HK-2 (cell line): ENCODE measurements at regions not wholly inside any gene's neighbourhood (a gene's known extent, or its start where the extent isn't known, plus 50 kb on each side); places are given as distances from the start of the nearest gene placed in this dataset.

ENCODE experiments used
- DNase-seq: peaks from one replicate; pipeline ENCODE4 v3.0.0-alpha.2; 2018; ENCODE audit not compliant: unreplicated experiment

DNA sequence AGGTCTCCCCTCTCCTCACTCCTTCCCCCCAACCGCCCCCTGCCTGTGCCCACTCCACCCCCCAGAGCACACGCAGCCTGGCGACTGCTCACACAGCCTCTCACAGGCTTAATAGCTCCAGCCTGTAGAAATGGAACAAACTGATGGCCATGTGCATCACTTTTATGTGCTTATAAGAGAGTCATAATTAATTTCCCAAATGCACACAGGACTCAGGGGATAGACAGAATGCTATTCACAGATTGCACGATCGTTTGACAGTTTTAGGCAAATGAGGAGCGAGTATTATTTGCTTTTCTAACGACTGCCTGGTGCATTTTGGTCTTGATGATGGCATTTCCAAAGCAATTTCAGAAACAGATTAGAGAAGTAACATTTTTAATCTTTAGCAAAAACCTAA lies 97.7 kb upstream of the VSTM2B start:
- DNase-seq, result no peak

DNA sequence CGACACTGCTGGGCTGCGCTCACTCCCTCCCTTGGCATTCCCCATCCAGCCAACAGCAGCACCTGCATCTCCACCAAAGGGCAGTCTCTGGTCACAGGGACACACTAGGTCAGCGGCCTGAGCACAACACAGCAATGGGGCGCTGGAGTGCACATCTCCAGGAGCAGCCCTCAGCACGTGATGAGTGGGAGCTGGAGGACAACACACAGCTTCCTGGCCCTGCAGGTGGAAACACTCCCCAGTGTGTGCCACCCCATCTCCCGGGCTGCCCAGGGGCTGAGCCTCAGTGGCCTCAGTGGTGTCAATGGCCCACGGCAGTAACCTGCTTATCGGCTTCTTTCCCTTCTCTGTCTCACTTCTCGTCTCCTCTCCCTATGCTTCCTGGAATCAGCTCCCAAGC lies 96.8 kb upstream of the VSTM2B start:
- DNase-seq, result no peak

DNA sequence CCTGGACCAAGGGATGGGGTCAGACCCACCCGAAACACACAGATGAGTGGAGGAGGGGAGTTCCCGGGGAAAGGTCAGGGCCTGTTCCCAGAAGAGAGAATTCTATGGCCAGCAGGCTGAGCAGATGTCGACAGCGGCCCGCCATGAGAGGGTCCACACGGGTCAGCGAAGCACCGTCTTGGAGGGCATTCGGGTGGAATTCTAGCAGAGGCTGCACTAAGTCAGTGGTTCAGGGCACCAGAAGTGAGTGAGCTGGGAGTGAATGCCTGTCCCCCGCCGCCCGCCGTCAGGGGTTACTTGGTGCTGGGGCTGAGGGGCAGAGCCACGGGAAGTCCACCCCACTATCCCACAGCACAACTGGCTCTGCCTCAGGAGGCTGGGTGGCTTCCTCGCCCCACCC lies 96.2 kb upstream of the VSTM2B start:
- DNase-seq, result no peak

DNA sequence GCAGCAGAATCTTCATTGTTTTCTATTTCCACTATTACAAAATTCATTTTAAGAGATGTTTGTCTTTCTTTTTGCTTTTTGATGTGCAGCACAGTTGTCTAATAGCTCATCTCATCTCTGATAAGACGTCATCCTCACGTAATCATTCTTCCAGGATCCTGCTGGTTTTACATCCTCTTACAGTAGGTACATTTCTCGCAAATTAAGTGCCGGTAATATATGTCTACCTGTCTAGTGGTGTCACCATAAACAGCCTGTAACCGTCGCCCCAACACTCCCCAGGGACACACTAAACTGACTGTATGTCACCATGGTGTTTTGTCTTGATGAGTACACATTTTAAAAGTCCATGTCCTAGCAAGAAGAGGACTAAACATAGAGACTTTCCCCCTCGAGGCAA lies 94.5 kb upstream of the VSTM2B start:
- DNase-seq, result no peak

DNA sequence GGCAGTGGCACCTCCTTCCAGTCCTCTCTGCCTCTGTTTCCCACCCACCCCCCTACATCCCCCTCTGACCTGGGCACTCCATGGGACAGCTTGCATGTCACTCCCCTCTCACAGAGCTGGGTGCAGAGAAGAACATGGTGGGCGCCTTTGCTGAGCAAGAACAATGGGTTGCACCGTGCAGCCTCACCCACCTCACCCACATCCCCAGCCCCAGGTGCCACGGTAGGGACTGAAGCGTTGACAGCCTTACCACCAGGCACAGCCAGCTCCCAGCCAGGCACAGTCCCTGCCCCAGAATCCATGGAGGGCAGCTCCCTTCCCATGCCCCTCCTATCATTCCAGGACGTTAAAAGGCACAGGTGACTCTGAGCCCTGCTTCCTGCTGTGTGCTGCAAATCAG lies 93.1 kb upstream of the VSTM2B start:
- DNase-seq, result no peak

DNA sequence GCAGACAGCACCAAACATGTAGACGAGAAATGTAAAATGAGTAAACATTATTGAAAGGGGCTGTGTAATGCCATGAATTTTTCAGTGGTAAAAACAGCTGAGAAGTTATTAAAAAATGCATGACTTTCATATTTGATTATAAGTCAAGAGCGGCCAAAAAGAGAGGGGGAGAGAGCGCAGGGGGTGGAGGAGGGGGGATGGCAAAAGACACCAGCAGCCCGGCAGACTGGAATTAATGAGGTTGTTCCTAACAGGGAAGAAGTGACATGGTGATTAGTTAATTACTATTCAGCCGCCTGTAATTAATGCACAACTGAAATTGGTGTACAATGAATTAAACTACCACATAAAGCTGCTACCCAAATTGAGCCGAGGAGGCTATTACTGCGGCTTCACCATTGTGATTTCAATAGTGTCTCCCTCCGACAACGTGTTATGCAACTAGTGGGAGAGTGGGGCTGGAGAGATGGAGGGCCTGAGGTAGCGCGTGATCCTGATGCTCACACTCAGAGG lies 89.1 kb upstream of the VSTM2B start:
- DNase-seq, result no peak

DNA sequence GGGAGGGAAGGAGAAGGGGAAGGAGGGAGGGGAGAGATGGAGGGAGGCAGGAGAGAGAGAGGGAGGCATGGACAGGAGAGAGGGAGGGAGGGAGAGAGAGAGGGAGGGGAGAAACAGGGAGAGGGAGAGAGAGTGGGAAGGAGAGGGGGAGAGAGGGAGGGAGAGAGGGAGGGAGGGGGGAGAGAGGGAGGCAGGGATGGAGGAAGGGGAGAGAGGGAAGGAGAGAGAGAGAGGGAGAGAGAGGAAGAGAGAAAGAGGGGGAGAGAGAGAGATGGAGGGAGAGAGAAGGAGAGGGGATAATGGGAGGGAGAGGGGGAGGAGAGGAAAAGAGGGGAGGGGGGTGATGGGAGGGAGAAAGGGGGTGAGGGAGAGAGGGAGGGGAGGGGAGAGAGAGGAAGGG lies 86.8 kb upstream of the VSTM2B start:
- no peak for DNase-seq

DNA sequence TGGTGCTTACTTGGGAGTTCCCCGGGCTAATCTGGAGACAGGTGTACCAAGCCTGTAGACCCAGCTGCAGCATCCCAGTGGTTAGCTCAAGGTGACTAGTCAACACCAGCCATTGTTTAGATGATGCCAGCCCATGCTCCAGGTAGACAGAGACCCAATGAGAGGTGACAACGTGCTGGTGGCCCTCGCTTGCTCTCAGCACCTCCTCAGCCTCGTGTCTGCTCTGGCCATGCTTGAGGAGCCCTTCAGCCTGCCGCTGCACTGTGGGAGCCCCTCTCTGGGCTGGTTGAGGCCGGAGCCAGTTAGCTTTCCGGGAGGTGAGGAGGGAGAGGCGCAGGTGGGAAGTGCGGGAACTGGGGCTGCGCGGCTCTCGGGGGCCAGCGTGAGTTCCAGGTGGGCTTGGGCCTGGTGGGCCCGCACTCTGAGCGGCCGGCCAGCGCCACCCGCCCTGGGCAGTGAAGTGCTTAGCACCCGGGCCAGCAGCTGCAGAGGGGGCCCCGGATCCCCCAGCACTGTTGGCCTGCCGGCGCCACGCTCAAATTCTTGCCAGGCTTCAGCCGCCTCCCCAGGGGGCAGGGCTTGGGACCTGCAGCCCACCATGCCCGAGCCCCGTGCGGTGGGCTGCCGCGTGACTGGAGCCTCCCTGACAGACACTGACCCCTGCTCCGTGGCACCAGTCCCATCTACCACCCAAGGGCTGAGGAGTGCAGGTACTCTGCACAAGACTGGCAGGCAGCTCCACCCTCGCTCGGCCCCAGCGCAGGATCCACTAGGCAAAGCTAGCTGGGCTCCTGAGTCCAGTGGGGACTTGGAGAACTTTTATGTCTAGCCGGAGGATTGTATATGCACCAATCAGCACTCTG lies 85.9 kb upstream of the VSTM2B start:
- DNase-seq, result no peak

DNA sequence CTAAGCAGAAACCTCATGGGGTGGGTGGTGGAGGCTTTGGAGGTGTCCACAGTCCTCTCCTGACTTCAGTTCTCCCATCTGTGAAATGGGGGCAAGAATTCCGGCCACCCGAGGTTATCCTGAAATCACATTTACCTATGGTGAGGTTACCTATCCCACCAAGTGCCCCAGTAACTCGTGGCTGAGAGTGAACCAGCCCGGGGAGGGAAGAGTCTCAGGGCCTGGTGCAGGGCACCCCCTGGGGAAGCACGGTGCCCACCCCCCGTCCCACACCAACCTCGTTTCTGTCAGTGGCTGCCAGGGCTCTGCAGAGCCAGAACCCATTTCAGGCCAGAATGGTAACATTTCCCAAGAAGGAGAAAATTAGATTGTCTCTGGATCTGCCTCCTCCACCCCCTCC lies 83.7 kb upstream of the VSTM2B start:
- no peak for DNase-seq

DNA sequence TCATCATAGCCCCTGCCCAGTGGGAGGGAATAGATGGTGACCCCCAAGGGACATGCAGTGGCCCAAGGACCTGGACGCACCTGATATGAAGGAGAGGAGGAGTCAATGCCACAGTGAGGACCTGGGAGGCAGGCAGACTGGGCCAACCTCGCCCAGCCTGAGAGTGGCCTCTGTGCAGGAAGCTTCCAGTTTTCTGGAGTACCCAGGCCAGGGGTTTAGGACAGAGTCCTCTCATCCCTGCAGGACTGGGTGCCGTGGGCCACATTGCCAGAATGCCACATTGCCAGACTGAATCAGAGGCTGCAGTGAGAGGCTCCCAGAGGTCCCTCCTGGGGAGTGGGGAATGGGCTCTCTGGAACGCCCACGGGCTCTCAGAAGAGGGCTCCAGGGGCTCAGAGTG lies 82.9 kb upstream of the VSTM2B start:
- DNase-seq, result no peak

DNA sequence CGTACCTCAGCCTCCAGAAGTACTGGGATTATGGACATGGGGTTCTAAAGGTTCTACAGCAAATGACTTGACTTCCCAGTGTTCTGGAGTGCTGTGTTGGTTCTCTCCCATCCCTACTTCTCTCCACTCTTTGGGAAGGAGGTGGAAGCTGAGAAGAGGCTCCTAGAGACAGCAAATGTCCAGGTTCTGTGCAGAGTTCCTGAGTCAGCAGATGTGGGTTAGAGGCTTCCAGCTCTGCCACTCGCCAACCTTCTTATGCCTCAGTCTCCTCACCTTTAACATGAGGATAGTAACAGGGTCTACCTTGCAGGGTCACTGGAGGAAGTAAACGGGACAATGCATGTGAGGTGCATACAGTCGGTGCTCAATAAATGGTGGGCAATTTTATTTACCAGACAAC lies 80.5 kb upstream of the VSTM2B start:
- DNase-seq, result no peak

DNA sequence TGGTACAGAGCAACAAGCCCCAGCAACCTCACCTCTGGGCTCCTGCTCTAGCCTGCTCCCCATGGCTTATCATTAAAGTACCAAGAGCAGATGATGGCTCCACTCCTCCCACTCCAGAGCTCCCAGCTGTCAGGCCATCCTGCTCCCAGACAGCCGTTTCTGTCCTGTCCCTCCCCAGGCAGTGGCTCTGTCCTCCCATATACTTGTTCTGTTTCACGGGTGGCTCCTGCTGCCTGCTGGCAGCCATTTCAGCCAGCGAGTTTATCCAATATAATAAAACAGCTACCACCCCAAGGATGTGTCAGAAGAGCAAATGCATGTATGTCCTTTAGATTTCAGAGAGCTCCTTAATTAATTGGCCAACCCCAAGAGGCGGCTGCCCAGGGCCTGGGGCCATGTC lies 79.4 kb upstream of the VSTM2B start:
- no peak for DNase-seq

DNA sequence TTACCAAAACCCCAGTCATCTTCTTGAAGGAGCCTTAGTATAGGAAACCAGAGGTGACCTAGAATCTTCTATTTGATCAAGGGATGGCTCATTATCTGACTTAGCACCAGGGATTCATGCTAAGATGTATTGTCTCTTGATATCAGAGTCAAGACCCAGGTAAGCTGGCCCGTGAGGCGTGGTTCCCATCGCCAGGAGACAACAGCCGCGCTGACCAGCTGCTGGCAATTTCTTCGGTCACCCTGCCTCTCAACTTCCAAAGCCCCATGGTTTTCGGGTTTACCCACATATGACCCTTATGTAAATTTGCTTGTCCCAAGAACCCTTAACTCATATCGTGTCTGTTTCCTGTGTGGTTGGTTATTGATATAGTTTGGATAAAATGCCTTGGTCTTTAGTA lies 77.7 kb upstream of the VSTM2B start:
- DNase-seq, result no peak

DNA sequence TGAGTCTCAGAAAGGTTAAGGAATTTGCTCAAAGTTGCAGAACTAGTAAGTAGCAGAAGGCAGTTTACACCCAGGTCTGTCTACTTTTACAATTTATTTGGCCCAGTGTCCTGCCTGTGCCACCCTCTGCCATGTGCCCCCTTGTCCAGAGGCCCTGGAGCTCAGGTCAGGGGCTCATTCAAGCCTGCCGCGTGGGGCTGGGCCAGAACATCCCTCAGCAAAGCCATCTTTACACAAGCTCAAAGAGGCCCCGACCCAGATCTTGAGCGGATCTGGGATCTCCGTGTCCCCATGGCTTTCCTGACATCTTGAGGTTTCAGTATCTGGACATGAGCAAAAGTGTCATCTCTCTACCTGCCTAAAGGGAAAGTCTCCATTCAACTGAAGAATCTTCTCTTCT lies 76.4 kb upstream of the VSTM2B start:
- DNase-seq, result no peak

DNA sequence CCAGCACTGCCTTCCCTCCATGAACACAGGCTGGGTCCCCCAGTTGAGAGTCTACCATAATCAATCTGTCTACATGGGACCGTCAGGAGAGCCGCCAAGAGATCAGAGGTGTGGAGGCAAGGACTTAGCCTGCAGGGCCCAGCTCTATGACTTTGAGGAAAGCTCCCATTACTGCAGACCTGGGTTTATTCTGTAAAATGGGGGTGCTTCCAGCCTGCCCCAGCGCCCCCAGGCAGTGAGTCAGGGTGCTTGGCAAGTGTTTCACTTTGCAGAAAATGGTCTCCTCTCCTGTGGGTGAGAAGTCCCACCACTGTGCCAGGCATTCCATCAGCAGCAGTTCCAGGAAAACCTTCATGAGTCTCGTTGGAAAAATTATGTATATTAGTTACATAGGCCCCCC lies 75.5 kb upstream of the VSTM2B start:
- no peak for DNase-seq

DNA sequence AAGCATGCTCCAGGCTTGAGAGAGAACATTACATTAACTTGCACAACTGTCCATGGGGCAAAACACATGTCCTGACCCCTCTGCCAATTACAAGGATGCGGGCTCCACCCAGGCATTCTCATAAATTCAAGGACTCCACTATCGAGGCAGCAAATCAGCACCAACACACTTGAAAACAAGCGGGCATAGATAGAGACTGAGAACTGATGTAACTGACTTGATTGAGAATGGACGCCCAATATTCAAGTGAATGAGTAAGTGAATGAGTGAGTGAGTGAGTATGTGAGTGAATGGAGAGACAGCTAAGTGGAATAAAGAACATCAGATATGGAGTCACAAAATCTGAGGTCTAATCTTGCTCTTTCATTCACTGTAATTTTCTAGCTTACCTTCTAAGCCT lies 75.0 kb upstream of the VSTM2B start:
- no peak for DNase-seq

DNA sequence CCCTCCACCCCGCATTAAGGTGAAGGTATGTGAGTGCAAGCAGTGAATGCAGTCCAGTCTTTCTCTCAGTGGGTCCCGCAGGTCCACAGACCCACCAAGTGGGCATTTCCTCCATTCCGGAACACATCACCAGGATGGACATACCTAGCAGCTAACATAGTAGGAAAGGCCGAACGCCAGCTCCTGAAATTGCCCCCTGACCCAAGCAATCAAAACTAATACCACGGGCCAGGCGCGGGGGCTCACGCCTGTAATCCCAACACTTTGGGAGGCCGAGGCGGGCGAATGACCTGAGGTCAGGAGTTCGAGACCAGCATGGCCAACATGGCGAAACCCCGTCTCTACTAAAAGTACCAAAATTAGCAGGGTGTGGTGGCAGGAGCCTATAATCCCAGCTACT lies 71.7 kb upstream of the VSTM2B start:
- DNase-seq, result no peak

DNA sequence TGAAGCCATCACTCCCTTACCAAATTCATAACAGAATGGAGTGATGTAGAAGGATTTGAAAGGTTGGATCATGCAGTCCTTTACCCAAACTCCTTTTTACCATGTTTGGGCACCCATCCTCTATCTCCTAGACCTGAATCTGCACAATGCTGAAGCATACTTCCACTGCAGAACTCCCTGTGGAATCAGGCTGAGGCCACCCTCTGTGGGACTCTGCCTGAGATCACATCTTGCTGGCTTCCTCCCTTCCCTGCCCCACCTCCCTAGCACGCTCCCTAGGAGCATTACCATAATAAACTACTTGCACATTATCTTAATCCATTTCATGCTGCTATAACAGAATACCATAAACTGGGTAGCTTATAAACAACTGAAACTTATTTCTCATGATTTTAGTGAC lies 68.4 kb upstream of the VSTM2B start:
- DNase-seq, result no peak

DNA sequence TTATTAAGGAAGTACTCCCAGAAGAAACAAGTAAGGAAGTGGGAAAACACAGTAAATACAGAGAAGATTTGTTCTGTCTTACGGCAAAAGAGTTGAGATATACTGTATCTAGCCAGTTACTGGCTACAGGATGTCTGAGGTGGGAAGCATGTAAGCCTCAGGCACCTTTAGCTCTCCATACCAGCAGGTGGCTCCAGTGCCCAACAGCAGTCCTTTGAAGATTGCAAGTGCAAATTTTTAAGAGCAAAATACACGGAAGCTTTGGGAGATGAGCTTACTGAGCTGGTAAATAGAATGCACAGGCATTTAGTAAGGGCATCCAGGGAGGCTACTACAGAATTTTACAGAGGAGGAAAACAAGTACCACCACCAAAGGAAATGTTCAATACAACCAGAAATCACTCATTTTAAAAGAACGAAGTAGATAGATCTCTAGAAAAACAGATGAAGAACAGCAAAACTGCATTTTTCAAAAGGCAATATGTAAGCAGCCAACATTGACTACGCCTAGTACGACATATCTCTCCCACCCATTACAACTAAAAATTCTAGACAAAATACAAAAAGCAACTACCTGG lies 57.9 kb upstream of the VSTM2B start:
- peak; percentile 13 for DNase-seq

DNA sequence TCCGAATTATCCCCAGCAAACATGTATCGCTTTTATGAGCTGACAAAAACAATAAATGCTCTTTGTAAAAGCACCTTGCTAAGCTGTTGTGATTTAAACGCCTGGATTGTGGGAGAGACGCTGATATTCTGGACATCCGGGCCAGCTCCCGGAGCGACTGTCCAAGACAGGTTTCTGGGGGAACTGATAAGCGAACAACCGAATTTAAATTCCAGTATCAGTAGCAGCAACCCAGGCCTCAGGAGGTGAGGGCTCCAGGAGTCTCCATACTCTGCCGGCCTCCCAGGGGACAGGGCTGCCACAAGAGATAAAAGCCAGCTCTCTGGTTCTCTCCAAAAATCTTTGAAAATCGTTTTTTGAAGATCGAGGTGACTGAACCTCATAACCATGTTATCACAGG lies 50.3 kb upstream of the VSTM2B start:
- no peak for DNase-seq
